ENCODE measurements at regions not wholly inside any gene's neighbourhood (a gene's known extent, or its start where the extent isn't known, plus 50 kb on each side); places are given as distances from the start of the nearest gene placed in this dataset.

DNA sequence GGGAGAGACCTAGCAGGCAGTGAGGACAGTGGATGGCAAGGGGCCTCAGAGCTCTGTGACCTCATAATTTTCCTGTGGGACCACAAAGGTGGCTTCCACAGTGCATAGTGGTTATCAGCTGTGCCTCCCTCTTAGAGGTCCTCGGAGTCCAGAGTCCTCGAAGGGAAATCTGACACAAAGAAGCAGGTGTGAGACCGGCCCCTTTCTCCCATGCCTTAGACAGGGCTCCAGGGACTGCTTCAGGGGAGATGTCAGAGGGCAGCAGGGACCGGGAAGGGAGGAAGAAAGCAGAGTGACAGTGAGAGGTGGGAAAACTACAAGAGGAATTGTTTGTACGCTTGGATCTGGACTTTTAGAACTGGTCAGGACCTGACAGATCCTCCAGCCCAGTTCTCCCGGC, 66.3 kb downstream of the BAMBI start:
- TF ChIP-seq, protein P1, sequence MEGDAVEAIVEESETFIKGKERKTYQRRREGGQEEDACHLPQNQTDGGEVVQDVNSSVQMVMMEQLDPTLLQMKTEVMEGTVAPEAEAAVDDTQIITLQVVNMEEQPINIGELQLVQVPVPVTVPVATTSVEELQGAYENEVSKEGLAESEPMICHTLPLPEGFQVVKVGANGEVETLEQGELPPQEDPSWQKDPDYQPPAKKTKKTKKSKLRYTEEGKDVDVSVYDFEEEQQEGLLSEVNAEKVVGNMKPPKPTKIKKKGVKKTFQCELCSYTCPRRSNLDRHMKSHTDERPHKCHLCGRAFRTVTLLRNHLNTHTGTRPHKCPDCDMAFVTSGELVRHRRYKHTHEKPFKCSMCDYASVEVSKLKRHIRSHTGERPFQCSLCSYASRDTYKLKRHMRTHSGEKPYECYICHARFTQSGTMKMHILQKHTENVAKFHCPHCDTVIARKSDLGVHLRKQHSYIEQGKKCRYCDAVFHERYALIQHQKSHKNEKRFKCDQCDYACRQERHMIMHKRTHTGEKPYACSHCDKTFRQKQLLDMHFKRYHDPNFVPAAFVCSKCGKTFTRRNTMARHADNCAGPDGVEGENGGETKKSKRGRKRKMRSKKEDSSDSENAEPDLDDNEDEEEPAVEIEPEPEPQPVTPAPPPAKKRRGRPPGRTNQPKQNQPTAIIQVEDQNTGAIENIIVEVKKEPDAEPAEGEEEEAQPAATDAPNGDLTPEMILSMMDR (IDR thresholded peaks at IDR 0.05; ENCODE audit: low read length) = no peak
- no peak for TF ChIP-seq EZH2 (IDR thresholded peaks at IDR 0.05; ENCODE audit: borderline replicate concordance, low read length)

All from OCI-LY1 (cell line).